Aorta (tissue), 5 donors: ENCODE measurements at regions not wholly inside any gene's neighbourhood (a gene's known extent, or its start where the extent isn't known, plus 50 kb on each side); places are given as distances from the start of the nearest gene placed in this dataset.
"Not testable (repeated sequence)": the region's sequence is repeated elsewhere in the genome, so short reads cannot be mapped to it uniquely, and the experiment has no call there.

Source experiments
- ATAC-seq: fragments of 200-7000 bp; cut with Tn5 transposase; one replicate; pipeline ENCODE4 v1.9.1; 2022; ENCODE audit warnings: moderate library complexity; ENCODE audit not compliant: low FRiP score
- DNase-seq, 2 donors: peaks; one replicate each; pipeline ENCODE4 v3.0.0-alpha.2; 2020
- H3K27ac ChIP-seq, 2 donors: one replicate each; pipeline ENCODE4 v1.5.1; 2013; ENCODE audit warnings: low read length in 2 of 2, mild to moderate bottlenecking in 2 of 2, moderate library complexity in 2 of 2, control low read depth in 1 of 2, inconsistent platforms in 1 of 2, low read depth in 1 of 2
- H3K27me3 ChIP-seq, 2 donors: one replicate each; pipeline ENCODE4 v1.6.1; 2013; ENCODE audit warnings: control low read depth in 1 of 2, low read length in 1 of 2, mild to moderate bottlenecking in 1 of 2, moderate library complexity in 1 of 2; ENCODE audit not compliant: insufficient read depth in 2 of 2, control insufficient read depth in 1 of 2
- H3K36me3 ChIP-seq, 2 donors: one replicate each; pipeline ENCODE4 v1.6.1; 2013; ENCODE audit warnings: control low read depth in 1 of 2, low read length in 1 of 2, mild to moderate bottlenecking in 1 of 2; ENCODE audit not compliant: insufficient read depth in 2 of 2, control insufficient read depth in 1 of 2
- H3K4me1 ChIP-seq, 2 donors: one replicate each; pipeline ENCODE4 v1.6.1; 2013; ENCODE audit warnings: low read length in 2 of 2, control low read depth in 1 of 2, mild to moderate bottlenecking in 1 of 2, moderate library complexity in 1 of 2; ENCODE audit not compliant: insufficient read depth in 2 of 2, control insufficient read depth in 1 of 2
- H3K4me3 ChIP-seq, 2 donors: one replicate each; pipeline ENCODE4 v1.5.1; 2013; ENCODE audit warnings: low read length in 2 of 2, control low read depth in 1 of 2, mild to moderate bottlenecking in 1 of 2
- H3K9me3 ChIP-seq: one replicate; pipeline ENCODE4 v1.6.1; 2013; ENCODE audit warnings: mild to moderate bottlenecking, low read length; ENCODE audit not compliant: control insufficient read depth
- WGBS, 2 donors: extraction: QIAGEN DNeasy Blood & Tissue Kit; methylation state at CpG; one replicate each; pipeline ENCODE4 v1.1.7; 2013; 5-methylcytosine and 5-hydroxymethylcytosine counted together
- intact Hi-C, 2 donors: fragments of 100-400 bp; cut with DNase I; formaldehyde crosslinking; loops; one replicate each; pipeline versions ENCODE4 v1.14.2 to v1.15.0; 2022
- donor health status: healthy with polysubstance abuse.
- donor health status: Bipolar disorder and iron deficiency.
- donor health status: DM: no; HTN: no; CAD: no.
- donor health status: DM: no; HTN: no; CAD: no.
- donor health status: DM: yes; HTN: yes; CAD: no.

GRCh38 chr2:111246620-111247061, 125.9 kb downstream of the BCL2L11 start:
- Histone ChIP-seq H3K4me1 (peaks cover 0 to 1% of the 10 kb centered on the region in 2 donors), H3K36me3 (no peaks in the 10 kb centered on the region), H3K9me3 (no peaks in the 10 kb centered on the region), H3K27me3 (no peaks in the 10 kb centered on the region), H3K4me3 (no peak overlapping the region), H3K27ac (no peak overlapping the region)
- ATAC-seq = no peak
- WGBS, 2 donors = 88 to 94% methylated on average over 4 of the region's 4 CpGs
- no peak for DNase-seq
- intact Hi-C loops = no loop called here

- H3K4me1 ChIP-seq = peaks cover 0 to 1% of the 10 kb centered on the region in 2 donors
- ATAC-seq (no peak), DNase-seq (no peak)
- H3K9me3 ChIP-seq = no peaks in the 10 kb centered on the region
- intact Hi-C loops = no loop called here
- H3K27ac ChIP-seq = no peak overlapping the region
- H3K36me3 ChIP-seq = no peaks in the 10 kb centered on the region
- WGBS, 2 donors = 97 to 99% methylated on average over 2 of the region's 2 CpGs
- H3K4me3 ChIP-seq = no peak overlapping the region
- H3K27me3 ChIP-seq = no peaks in the 10 kb centered on the region
These were observed 126.8 kb downstream of the BCL2L11 start for GRCh38 chr2:111247491-111247890.

GRCh38 chr2:111249806-111250205, 129.1 kb downstream of the BCL2L11 start:
- no peak for ATAC-seq
- no peaks in the 10 kb centered on the region for H3K36me3 ChIP-seq
- intact Hi-C loops = no loop called here
- no peak overlapping the region for H3K4me3 ChIP-seq
- peaks cover 0 to 1% of the 10 kb centered on the region in 2 donors for H3K4me1 ChIP-seq
- no peaks in the 10 kb centered on the region for H3K27me3 ChIP-seq
- no peak overlapping the region for H3K27ac ChIP-seq
- no peaks in the 10 kb centered on the region for H3K9me3 ChIP-seq
- no peak for DNase-seq

GRCh38 chr2:111250448-111251030, 129.8 kb downstream of the BCL2L11 start:
- WGBS, 2 donors = 48 to 59% methylated on average over 1 of the region's 1 CpG
- ATAC-seq (no peak), DNase-seq (no peak)
- H3K4me1 ChIP-seq = peaks cover 0 to 1% of the 10 kb centered on the region in 2 donors
- H3K4me3 ChIP-seq = no peak overlapping the region
- H3K27ac ChIP-seq = no peak overlapping the region
- no peaks in the 10 kb centered on the region for H3K27me3 ChIP-seq
- intact Hi-C loops = no loop called here
- H3K36me3 ChIP-seq = no peaks in the 10 kb centered on the region
- H3K9me3 ChIP-seq = no peaks in the 10 kb centered on the region

GRCh38 chr2:111251711-111252110, 131.0 kb downstream of the BCL2L11 start:
- Histone ChIP-seq H3K9me3 (no peaks in the 10 kb centered on the region), H3K36me3 (no peaks in the 10 kb centered on the region), H3K4me1 (peaks cover 0 to 1% of the 10 kb centered on the region in 2 donors), H3K27ac (no peak overlapping the region), H3K27me3 (no peaks in the 10 kb centered on the region), H3K4me3 (no peak overlapping the region)
- ATAC-seq (no peak), DNase-seq (no peak)
- WGBS, 2 donors = 71 to 73% methylated on average over 3 of the region's 3 CpGs
- intact Hi-C loops = no loop called here

- no peaks in the 10 kb centered on the region for H3K9me3 ChIP-seq
- no peak for DNase-seq
- no peak overlapping the region for H3K4me3 ChIP-seq
- ATAC-seq = no peak
- no peaks in the 10 kb centered on the region for H3K27me3 ChIP-seq
- no peaks in the 10 kb centered on the region for H3K36me3 ChIP-seq
- intact Hi-C loops = no loop called here
- peaks cover 0 to 1% of the 10 kb centered on the region in 2 donors for H3K4me1 ChIP-seq
- H3K27ac ChIP-seq = no peak overlapping the region
These were observed 131.7 kb downstream of the BCL2L11 start for GRCh38 chr2:111252436-111252835.

GRCh38 chr2:111254916-111255315, 134.2 kb downstream of the BCL2L11 start:
- H3K27me3 ChIP-seq, H3K4me3 ChIP-seq, H3K9me3 ChIP-seq, intact Hi-C loops, ATAC-seq, H3K4me1 ChIP-seq, DNase-seq, H3K36me3 ChIP-seq, H3K27ac ChIP-seq: not testable (repeated sequence)
- WGBS, 2 donors = 92% methylated on average over 5 of the region's 6 CpGs

- not testable (repeated sequence) for H3K9me3 ChIP-seq, H3K27ac ChIP-seq
These were observed 135.9 kb downstream of the BCL2L11 start for GRCh38 chr2:111256628-111257027.

GRCh38 chr2:111257607-111258006, 136.9 kb downstream of the BCL2L11 start:
- H3K4me3 ChIP-seq, H3K27ac ChIP-seq, H3K36me3 ChIP-seq, H3K9me3 ChIP-seq, H3K27me3 ChIP-seq, DNase-seq, H3K4me1 ChIP-seq, ATAC-seq, intact Hi-C loops: not testable (repeated sequence)
- WGBS, 2 donors = 83 to 97% methylated on average over 1 of the region's 1 CpG

More at GRCh38 chr2:111256628-111257027, 135.9 kb downstream of the BCL2L11 start:
- H3K4me1 ChIP-seq, H3K27me3 ChIP-seq, H3K36me3 ChIP-seq, intact Hi-C loops, ATAC-seq, H3K4me3 ChIP-seq, DNase-seq: not testable (repeated sequence)
- no CpG with 5 or more reads among the region's 1 CpG for WGBS, 2 donors
